HUDEP-2 (cell line): ENCODE measurements at regions not wholly inside any gene's neighbourhood (a gene's known extent, or its start where the extent isn't known, plus 50 kb on each side); places are given as distances from the start of the nearest gene placed in this dataset.

Experiments used
- DNase-seq, 76 experiments: peaks; one replicate each; lab custom pipeline; 2025; ENCODE audit not compliant: unreplicated experiment in 76 of 76; lab: John Stamatoyannopoulos, UW

GRCh38 chr2:47620770-47621437 is 50.1 kb upstream of the KCNK12 start:
- no peak for DNase-seq
